Epithelial cell of proximal tubule (primary cell): ENCODE measurements at regions not wholly inside any gene's neighbourhood (a gene's known extent, or its start where the extent isn't known, plus 50 kb on each side); places are given as distances from the start of the nearest gene placed in this dataset.

ENCODE experiments used
- DNase-seq: peaks from one replicate; pipeline ENCODE4 v3.0.0-alpha.2; 2011; ENCODE audit warnings: low read depth
- H3K4me3 ChIP-seq: 2 replicates; pipeline ENCODE4 v1.5.1; 2011; ENCODE audit warnings: low read depth, mild to moderate bottlenecking, low read length
- CTCF ChIP-seq: conservative IDR thresholded peaks from 2 replicates; pipeline ENCODE4 v1.5.1; 2012; ENCODE audit warnings: low read depth, mild to moderate bottlenecking, low read length

DNA sequence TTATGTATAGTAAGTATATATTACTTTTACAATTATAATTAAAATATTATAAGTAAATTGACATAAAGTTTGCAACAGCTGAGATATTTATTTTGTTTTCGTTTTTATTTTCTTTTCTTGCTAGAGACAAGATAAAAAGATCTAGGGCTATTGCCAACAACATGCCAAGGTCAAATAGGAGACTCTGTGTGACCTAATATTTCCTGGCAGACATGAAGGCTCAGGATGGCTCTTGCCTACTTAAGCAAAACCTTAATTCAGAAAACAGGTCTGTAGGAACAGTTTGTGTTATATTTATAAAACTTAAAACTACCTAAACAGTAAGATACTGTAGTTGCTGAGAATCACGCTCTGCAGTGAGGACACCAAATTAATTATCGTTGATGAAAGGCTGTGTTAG, 145.2 kb downstream of the RFC3 start:
- no peak overlapping the region for H3K4me3 ChIP-seq
- TF ChIP-seq CTCF: no peak
- DNase-seq: no peak

DNA sequence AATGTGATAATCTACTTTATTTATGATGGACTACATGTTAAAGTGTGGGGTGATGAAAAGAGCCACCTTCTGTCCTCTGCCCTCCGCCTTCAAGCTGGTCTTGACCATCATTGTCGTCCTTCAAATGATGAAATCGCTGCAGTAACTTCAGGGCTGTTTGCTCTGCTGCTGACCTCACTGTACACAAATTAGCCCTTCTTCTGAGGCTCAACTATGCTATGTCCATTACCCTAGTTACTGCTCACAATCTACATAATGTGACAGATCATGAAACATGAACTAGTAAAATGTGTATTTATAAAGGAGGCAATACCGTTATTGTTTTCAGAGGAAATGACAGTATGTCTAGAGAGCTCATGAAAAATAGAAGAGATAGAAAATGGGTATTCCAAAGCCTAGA, 145.9 kb downstream of the RFC3 start:
- DNase-seq: no peak
- TF ChIP-seq CTCF: no peak
- H3K4me3 ChIP-seq: no peak overlapping the region

GRCh38 chr13:33968520-33969507, 150.9 kb downstream of the RFC3 start:
- no peak for TF ChIP-seq CTCF
- no peak for DNase-seq
- no peak overlapping the region for H3K4me3 ChIP-seq

DNA sequence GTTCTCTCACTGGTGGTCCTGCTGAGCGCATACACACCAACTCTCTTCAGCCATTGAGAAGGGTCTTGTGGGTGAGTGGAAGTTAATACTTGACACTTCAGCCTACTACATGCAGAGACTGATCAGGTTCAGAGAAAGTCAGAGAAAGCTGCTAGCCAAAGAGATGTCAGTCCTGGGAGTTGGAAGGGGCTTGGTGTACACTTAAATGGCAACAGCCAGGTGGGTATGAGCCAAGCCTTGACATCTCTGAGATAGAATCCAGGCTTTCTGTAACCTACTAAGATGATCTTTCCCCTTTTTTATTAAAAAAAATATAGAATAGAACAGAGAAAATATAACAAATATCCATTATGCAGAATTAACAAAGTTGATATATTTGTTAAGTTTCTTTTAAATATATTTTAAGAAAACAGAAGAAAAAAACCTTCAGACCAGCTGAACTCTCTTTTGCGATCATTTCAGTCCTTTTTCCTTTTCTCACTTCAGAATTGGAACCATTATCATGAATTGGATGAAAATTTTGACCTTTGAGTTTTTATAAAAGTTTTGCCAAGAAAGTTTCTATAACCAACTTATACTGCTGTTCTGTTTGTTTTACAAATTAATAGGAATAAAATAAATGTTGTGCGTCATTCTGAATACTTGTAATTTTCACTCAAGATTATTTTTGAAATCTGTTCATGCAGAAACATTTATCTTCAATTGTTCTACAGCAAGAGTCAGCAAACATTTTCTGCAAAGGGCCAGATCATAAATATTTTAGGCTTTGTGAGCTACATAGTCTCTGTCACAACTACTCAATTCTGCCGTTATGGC, 153.0 kb downstream of the RFC3 start:
- no peak for TF ChIP-seq CTCF
- DNase-seq: no peak

DNA sequence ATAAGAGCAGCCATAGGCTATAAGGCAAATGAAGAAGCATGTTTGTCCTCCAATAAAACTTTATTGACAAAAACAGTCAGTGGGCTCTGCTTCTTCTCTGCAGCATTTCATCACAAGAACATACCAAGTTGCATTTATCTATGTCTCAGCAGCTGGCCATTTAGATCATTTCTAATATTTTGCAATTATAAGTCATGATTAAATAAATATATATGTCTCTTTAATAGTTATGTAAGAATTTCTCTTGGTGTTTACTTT, 153.5 kb downstream of the RFC3 start:
- DNase-seq: no peak
- no peak for TF ChIP-seq CTCF
- no peak overlapping the region for H3K4me3 ChIP-seq

More for the DNA sequence above, 153.0 kb downstream of the RFC3 start:
- no peak overlapping the region for H3K4me3 ChIP-seq

- DNase-seq: no peak
- TF ChIP-seq CTCF: no peak
- H3K4me3 ChIP-seq: no peak overlapping the region
These were observed 155.2 kb downstream of the RFC3 start for GRCh38 chr13:33973194-33973593.
